ENCODE measurements at regions not wholly inside any gene's neighbourhood (a gene's known extent, or its start where the extent isn't known, plus 50 kb on each side); places are given as distances from the start of the nearest gene placed in this dataset.

GRCh38 chr6:91965872-91966271 is 1379.0 kb upstream of the MAP3K7 start:
- Histone ChIP-seq H3K79me2 (ENCODE audit: low read length) (no peaks in the 10 kb centered on the region), H3K27me3 (replicated peaks; ENCODE audit: insufficient read depth, low read length) (no peaks in the 10 kb centered on the region), H3K27ac (ENCODE audit: low read length) (no peak overlapping the region), H2AFZ (ENCODE audit: low read length) (no peak overlapping the region), H3K9me2 (replicated peaks; ENCODE audit: insufficient read depth, low read length) (no peaks in the 10 kb centered on the region), H3K9ac (ENCODE audit: low read length) (no peak overlapping the region), H3K36me3 (replicated peaks; ENCODE audit: insufficient read depth, low read length) (no peaks in the 10 kb centered on the region), H3K9me3 (replicated peaks; ENCODE audit: insufficient read depth, low read length) (no peaks in the 10 kb centered on the region), H3K4me2 (ENCODE audit: low read depth, low read length) (no peak overlapping the region), H3K4me1 (ENCODE audit: low read length) (no peaks in the 10 kb centered on the region), H4K20me1 (ENCODE audit: insufficient read depth, low read length) (no peaks in the 10 kb centered on the region), H3K4me3 (ENCODE audit: low read length) (no peak overlapping the region), H3F3A (ENCODE audit: insufficient read depth, low read length) (no peaks in the 10 kb centered on the region)
- TF ChIP-seq EZH2 (optimal IDR thresholded peaks at IDR 0.05; ENCODE audit: low read depth, low read length): no peak
- no peak for TF ChIP-seq EZH2phosphoT487 (IDR thresholded peaks at IDR 0.05; ENCODE audit: low read length)
- no peak for TF ChIP-seq CTCF (IDR thresholded peaks at IDR 0.05; ENCODE audit: low read length)
- DNase-seq: no peak

- H3K9me3 ChIP-seq (replicated peaks; ENCODE audit: insufficient read depth, low read length): no peaks in the 10 kb centered on the region
- no peaks in the 10 kb centered on the region for H3F3A ChIP-seq (ENCODE audit: insufficient read depth, low read length)
- no peak overlapping the region for H3K27ac ChIP-seq (ENCODE audit: low read length)
- no peak overlapping the region for H2AFZ ChIP-seq (ENCODE audit: low read length)
- H4K20me1 ChIP-seq (ENCODE audit: insufficient read depth, low read length): no peaks in the 10 kb centered on the region
- H3K9ac ChIP-seq (ENCODE audit: low read length): no peak overlapping the region
- no peaks in the 10 kb centered on the region for H3K9me2 ChIP-seq (replicated peaks; ENCODE audit: insufficient read depth, low read length)
- no peak overlapping the region for H3K4me3 ChIP-seq (ENCODE audit: low read length)
- no peak overlapping the region for H3K4me2 ChIP-seq (ENCODE audit: low read depth, low read length)
- H3K79me2 ChIP-seq (ENCODE audit: low read length): no peaks in the 10 kb centered on the region
- H3K36me3 ChIP-seq (replicated peaks; ENCODE audit: insufficient read depth, low read length): no peaks in the 10 kb centered on the region
- no peaks in the 10 kb centered on the region for H3K27me3 ChIP-seq (replicated peaks; ENCODE audit: insufficient read depth, low read length)
- no peak for DNase-seq
- no peak for TF ChIP-seq EZH2phosphoT487 (IDR thresholded peaks at IDR 0.05; ENCODE audit: low read length)
- no peaks in the 10 kb centered on the region for H3K4me1 ChIP-seq (ENCODE audit: low read length)
Measured at GRCh38 chr6:91961671-91962070, 1374.8 kb upstream of the MAP3K7 start.

- TF ChIP-seq EZH2 (optimal IDR thresholded peaks at IDR 0.05; ENCODE audit: low read depth, low read length): no peak
- TF ChIP-seq CTCF (IDR thresholded peaks at IDR 0.05; ENCODE audit: low read length): no peak
- TF ChIP-seq EZH2phosphoT487 (IDR thresholded peaks at IDR 0.05; ENCODE audit: low read length): no peak
- DNase-seq: no peak
- no peak overlapping the region for H3K4me3 ChIP-seq (ENCODE audit: low read length)
- no peaks in the 10 kb centered on the region for H3K27me3 ChIP-seq (replicated peaks; ENCODE audit: insufficient read depth, low read length)
- no peaks in the 10 kb centered on the region for H3K36me3 ChIP-seq (replicated peaks; ENCODE audit: insufficient read depth, low read length)
- no peak overlapping the region for H3K9ac ChIP-seq (ENCODE audit: low read length)
- H3K4me1 ChIP-seq (ENCODE audit: low read length): no peaks in the 10 kb centered on the region
- no peak overlapping the region for H3K4me2 ChIP-seq (ENCODE audit: low read depth, low read length)
- H3K9me2 ChIP-seq (replicated peaks; ENCODE audit: insufficient read depth, low read length): no peaks in the 10 kb centered on the region
- H3F3A ChIP-seq (ENCODE audit: insufficient read depth, low read length): no peaks in the 10 kb centered on the region
- H3K79me2 ChIP-seq (ENCODE audit: low read length): no peaks in the 10 kb centered on the region
- no peaks in the 10 kb centered on the region for H4K20me1 ChIP-seq (ENCODE audit: insufficient read depth, low read length)
- no peak overlapping the region for H3K27ac ChIP-seq (ENCODE audit: low read length)
- H2AFZ ChIP-seq (ENCODE audit: low read length): no peak overlapping the region
- no peaks in the 10 kb centered on the region for H3K9me3 ChIP-seq (replicated peaks; ENCODE audit: insufficient read depth, low read length)
Measured at GRCh38 chr6:91961236-91961635, 1374.4 kb upstream of the MAP3K7 start.

GRCh38 chr6:91941838-91942237 is 1355.0 kb upstream of the MAP3K7 start:
- Histone ChIP-seq H3K36me3 (replicated peaks; ENCODE audit: insufficient read depth, low read length) (no peaks in the 10 kb centered on the region), H3F3A (ENCODE audit: insufficient read depth, low read length) (no peaks in the 10 kb centered on the region), H3K9ac (ENCODE audit: low read length) (no peak overlapping the region), H3K27ac (ENCODE audit: low read length) (no peak overlapping the region), H3K9me3 (replicated peaks; ENCODE audit: insufficient read depth, low read length) (no peaks in the 10 kb centered on the region), H3K4me2 (ENCODE audit: low read depth, low read length) (no peak overlapping the region), H4K20me1 (ENCODE audit: insufficient read depth, low read length) (no peaks in the 10 kb centered on the region), H3K79me2 (ENCODE audit: low read length) (no peaks in the 10 kb centered on the region), H3K27me3 (replicated peaks; ENCODE audit: insufficient read depth, low read length) (no peaks in the 10 kb centered on the region), H3K9me2 (replicated peaks; ENCODE audit: insufficient read depth, low read length) (no peaks in the 10 kb centered on the region), H3K4me1 (ENCODE audit: low read length) (no peaks in the 10 kb centered on the region), H2AFZ (ENCODE audit: low read length) (no peak overlapping the region), H3K4me3 (ENCODE audit: low read length) (no peak overlapping the region)
- TF ChIP-seq EZH2 (optimal IDR thresholded peaks at IDR 0.05; ENCODE audit: low read depth, low read length) (no peak), EZH2phosphoT487 (IDR thresholded peaks at IDR 0.05; ENCODE audit: low read length) (no peak), CTCF (IDR thresholded peaks at IDR 0.05; ENCODE audit: low read length) (no peak)
- no peak for DNase-seq

Measured in MM.1S (cell line).